ENCODE measurements at regions not wholly inside any gene's neighbourhood (a gene's known extent, or its start where the extent isn't known, plus 50 kb on each side); places are given as distances from the start of the nearest gene placed in this dataset.

DNA sequence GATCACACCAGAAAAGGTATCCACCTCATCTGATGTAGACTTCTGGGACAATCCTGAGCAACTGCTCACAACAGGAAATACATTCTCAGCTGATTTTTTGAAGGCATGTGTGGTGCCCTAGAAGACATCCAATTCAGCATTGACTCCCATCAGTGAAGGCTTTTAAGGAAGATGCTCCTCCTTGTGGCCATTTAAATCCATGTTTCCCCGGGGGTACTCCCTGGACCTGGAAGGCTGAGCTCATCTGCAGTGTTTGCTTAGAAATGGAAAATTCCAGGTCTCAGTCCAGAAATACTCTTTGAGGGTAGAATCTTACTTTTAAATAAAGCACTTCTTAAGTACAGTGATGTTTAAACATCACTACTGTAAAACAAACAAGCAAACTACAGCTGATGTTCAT, 195.5 kb upstream of the PDE10A start:
- 0 out of 2 replicates have a peak, but pooled peaks have one; percentile 33 for TF ChIP-seq CTCF (tag by site-specific recombination; IDR thresholded peaks at IDR 0.05)
- TF ChIP-seq ZNF654 (tag by site-specific recombination; IDR thresholded peaks at IDR 0.05; ENCODE audit: low read depth): peak; percentile 27
- TF ChIP-seq ZNF391 (tag by site-specific recombination; IDR thresholded peaks at IDR 0.05; ENCODE audit: borderline replicate concordance, low read depth): no peak
- H3K36me3 ChIP-seq (ENCODE audit: control insufficient read depth in 2 of 2, insufficient read depth in 1 of 2, low read length in 2 of 2): no peaks in the 10 kb centered on the region
- POLR2A ChIA-PET: no interaction called here
- H3K9me3 ChIP-seq (ENCODE audit: control insufficient read depth, insufficient read depth, low read depth, low read length): no peaks in the 10 kb centered on the region
- H3K4me1 ChIP-seq (ENCODE audit: control insufficient read depth, insufficient read depth, low read length): no peaks in the 10 kb centered on the region
- H3K4me3 ChIP-seq (ENCODE audit: low read depth, low read length): no peak overlapping the region
- no peak overlapping the region for H3K27ac ChIP-seq (ENCODE audit: extremely low read depth, low read depth, low read length)
- CTCF ChIA-PET: interaction anchor here (0.6 to 3.1 kb wide), 16 partner anchors 11 to 829 kb away, joined by 3 to 15 read pairs (median 4); no protein-coding TSS in a partner anchor

DNA sequence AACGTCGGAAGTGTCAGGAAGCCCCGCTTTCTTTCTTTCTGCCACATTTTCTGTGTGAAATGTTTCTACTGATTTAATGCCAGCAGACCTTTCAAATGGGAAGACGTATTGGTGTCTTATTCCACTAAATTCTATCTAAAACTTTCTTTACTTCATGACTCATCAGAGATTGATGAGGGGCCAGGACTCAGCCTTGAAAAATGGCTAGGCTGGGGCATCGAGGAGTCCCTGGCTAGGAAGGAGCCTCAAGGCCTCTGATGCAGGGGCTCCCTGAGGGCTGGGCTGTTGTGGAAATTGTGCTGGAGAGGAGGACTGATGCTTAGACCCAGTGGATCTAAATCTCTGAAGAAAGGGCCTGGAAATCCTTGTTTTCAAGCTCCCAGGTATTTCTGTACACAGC, 192.8 kb upstream of the PDE10A start:
- Histone ChIP-seq H3K9me3 (ENCODE audit: control insufficient read depth, insufficient read depth, low read depth, low read length) (no peaks in the 10 kb centered on the region), H3K36me3 (ENCODE audit: control insufficient read depth in 2 of 2, insufficient read depth in 1 of 2, low read length in 2 of 2) (no peaks in the 10 kb centered on the region), H3K27ac (ENCODE audit: extremely low read depth, low read depth, low read length) (no peak overlapping the region), H3K4me1 (ENCODE audit: control insufficient read depth, insufficient read depth, low read length) (no peaks in the 10 kb centered on the region), H3K4me3 (ENCODE audit: low read depth, low read length) (no peak overlapping the region)
- ChIA-PET POLR2A (no interaction called here), CTCF (interaction anchor here (0.9 to 2.0 kb wide), 3 partner anchors 127 to 416 kb away, joined by 3 to 7 read pairs (median 3); no protein-coding TSS in a partner anchor)
- TF ChIP-seq ZNF362 (tag by site-specific recombination; IDR thresholded peaks at IDR 0.05) (no peak), ZNF146 (tag by site-specific recombination; IDR thresholded peaks at IDR 0.05) (no peak)
- TF ChIP-seq, protein P1, sequence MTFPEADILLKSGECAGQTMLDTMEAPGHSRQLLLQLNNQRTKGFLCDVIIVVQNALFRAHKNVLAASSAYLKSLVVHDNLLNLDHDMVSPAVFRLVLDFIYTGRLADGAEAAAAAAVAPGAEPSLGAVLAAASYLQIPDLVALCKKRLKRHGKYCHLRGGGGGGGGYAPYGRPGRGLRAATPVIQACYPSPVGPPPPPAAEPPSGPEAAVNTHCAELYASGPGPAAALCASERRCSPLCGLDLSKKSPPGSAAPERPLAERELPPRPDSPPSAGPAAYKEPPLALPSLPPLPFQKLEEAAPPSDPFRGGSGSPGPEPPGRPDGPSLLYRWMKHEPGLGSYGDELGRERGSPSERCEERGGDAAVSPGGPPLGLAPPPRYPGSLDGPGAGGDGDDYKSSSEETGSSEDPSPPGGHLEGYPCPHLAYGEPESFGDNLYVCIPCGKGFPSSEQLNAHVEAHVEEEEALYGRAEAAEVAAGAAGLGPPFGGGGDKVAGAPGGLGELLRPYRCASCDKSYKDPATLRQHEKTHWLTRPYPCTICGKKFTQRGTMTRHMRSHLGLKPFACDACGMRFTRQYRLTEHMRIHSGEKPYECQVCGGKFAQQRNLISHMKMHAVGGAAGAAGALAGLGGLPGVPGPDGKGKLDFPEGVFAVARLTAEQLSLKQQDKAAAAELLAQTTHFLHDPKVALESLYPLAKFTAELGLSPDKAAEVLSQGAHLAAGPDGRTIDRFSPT (tag by site-specific recombination; IDR thresholded peaks at IDR 0.05): no peak
- TF ChIP-seq, protein P2, sequence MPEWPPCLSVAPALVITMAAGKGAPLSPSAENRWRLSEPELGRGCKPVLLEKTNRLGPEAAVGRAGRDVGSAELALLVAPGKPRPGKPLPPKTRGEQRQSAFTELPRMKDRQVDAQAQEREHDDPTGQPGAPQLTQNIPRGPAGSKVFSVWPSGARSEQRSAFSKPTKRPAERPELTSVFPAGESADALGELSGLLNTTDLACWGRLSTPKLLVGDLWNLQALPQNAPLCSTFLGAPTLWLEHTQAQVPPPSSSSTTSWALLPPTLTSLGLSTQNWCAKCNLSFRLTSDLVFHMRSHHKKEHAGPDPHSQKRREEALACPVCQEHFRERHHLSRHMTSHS (tag by site-specific recombination; IDR thresholded peaks at IDR 0.05): no peak
- TF ChIP-seq, protein P3, sequence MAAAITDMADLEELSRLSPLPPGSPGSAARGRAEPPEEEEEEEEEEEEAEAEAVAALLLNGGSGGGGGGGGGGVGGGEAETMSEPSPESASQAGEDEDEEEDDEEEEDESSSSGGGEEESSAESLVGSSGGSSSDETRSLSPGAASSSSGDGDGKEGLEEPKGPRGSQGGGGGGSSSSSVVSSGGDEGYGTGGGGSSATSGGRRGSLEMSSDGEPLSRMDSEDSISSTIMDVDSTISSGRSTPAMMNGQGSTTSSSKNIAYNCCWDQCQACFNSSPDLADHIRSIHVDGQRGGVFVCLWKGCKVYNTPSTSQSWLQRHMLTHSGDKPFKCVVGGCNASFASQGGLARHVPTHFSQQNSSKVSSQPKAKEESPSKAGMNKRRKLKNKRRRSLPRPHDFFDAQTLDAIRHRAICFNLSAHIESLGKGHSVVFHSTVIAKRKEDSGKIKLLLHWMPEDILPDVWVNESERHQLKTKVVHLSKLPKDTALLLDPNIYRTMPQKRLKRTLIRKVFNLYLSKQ (tag by site-specific recombination; IDR thresholded peaks at IDR 0.05; ENCODE audit: borderline replicate concordance): no peak

DNA sequence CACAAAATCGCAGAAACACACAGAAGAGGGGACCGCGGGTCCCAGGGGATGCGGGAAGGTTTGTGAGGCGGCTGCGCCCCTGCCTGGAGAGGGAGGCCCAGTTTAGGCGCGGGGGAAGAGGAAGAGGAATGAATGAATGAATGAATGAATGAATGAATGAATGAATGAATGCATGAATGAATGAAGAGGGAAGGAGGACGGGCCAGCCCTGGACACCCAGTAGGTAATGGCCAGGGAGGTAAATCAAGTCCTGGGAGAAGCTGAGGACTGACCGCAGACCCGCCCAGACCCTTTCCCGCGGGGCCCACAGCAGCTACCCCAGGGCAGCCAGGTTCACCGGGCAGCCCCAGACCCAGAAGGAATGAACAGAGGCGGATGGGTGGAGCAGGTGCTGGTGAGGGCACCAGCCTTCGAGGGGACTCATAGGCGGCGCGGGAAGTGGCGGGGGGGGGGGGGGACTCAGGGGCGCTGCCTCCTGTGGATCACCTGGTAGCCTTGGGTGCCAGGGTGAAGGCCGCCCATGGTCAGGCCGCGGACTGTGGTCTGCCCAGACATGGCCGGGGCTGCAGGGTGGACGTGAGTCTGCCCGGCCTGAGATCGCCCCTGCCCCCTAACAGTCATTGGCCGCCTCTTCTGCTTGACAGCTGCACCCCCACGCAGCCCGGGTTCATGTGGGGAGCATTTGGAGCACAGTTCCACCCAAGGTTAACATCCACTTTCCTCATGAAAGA, 192.0 kb upstream of the PDE10A start:
- no peak overlapping the region for H3K4me3 ChIP-seq (ENCODE audit: low read depth, low read length)
- H3K9me3 ChIP-seq (ENCODE audit: control insufficient read depth, insufficient read depth, low read depth, low read length): no peaks in the 10 kb centered on the region
- H3K27ac ChIP-seq (ENCODE audit: extremely low read depth, low read depth, low read length): no peak overlapping the region
- TF ChIP-seq SP7 (tag by site-specific recombination; IDR thresholded peaks at IDR 0.05) (no peak), ZNF248 (tag by site-specific recombination; IDR thresholded peaks at IDR 0.05) (no peak), ZNF24 (tag by site-specific recombination; IDR thresholded peaks at IDR 0.05) (peak; percentile 49; the same call in 1 of the 2 replicates), WT1 (tag by site-specific recombination; IDR thresholded peaks at IDR 0.05) (no peak)
- TF ChIP-seq, protein P4, sequence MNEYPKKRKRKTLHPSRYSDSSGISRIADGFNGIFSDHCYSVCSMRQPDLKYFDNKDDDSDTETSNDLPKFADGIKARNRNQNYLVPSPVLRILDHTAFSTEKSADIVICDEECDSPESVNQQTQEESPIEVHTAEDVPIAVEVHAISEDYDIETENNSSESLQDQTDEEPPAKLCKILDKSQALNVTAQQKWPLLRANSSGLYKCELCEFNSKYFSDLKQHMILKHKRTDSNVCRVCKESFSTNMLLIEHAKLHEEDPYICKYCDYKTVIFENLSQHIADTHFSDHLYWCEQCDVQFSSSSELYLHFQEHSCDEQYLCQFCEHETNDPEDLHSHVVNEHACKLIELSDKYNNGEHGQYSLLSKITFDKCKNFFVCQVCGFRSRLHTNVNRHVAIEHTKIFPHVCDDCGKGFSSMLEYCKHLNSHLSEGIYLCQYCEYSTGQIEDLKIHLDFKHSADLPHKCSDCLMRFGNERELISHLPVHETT (tag by site-specific recombination; IDR thresholded peaks at IDR 0.05): no peak
- POLR2A ChIA-PET: no interaction called here
- no peaks in the 10 kb centered on the region for H3K36me3 ChIP-seq (ENCODE audit: control insufficient read depth in 2 of 2, insufficient read depth in 1 of 2, low read length in 2 of 2)
- no peaks in the 10 kb centered on the region for H3K4me1 ChIP-seq (ENCODE audit: control insufficient read depth, insufficient read depth, low read length)
- CTCF ChIA-PET: interaction anchor here (0.6 kb wide), 1 partner anchor 251 kb away, joined by 3 read pairs; no protein-coding TSS in a partner anchor

All from HEK293 (cell line).